GM19463 (cell line): ENCODE measurements at regions not wholly inside any gene's neighbourhood (a gene's known extent, or its start where the extent isn't known, plus 50 kb on each side); places are given as distances from the start of the nearest gene placed in this dataset.
"Not testable (repeated sequence)": the region's sequence is repeated elsewhere in the genome, so short reads cannot be mapped to it uniquely, and the experiment has no call there.

ENCODE experiments used
- ATAC-seq: cut with Tn5 transposase; IDR thresholded peaks from one replicate; pipeline ENCODE4 v1.9.1; 2021; ENCODE audit warnings: mild to moderate bottlenecking, moderate library complexity; ENCODE audit not compliant: unreplicated experiment

DNA sequence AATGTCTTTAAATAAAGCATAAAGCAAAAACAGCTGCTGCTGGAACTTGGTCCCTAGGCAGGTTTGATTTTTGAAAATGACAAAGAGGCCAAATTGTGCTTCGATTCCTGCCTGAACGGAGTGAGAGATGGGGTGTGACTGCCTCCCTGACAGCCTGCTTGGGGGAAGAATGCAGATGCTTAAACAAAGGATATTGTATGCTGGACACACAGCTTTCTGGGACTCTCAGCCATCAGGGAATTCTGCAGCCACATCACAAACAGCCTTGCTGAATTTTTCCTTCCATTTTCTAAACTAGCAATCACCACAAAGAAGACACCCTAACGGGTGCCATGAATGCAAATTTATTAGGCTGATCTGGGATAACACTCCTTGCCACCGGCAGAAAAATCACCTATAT, 83.9 kb upstream of the CPEB2 start:
- no peak for ATAC-seq

GRCh38 chr4:14919785-14920184, 82.5 kb upstream of the CPEB2 start:
- no peak for ATAC-seq

DNA sequence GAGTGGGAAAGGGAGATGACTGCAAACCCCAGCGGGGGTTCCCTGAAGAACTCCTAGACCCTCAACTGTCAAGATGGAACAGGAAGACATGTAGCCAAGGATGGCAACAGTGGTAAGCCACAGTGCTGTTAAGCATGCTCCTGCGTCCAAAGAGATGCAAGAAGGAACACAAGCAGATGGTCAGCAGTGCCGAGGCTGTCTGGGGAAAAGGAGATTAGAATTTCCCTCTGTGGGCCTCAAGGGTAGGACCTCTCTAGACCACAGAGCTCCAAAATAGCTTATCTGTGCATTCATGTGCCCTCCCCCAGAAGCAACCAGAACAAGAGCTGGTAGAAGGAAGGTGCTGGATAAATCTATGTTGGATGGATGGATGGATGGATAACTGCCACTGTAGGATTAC, 82.0 kb upstream of the CPEB2 start:
- no peak for ATAC-seq

- ATAC-seq = no peak
These were observed 81.4 kb upstream of the CPEB2 start for GRCh38 chr4:14920759-14921320.

DNA sequence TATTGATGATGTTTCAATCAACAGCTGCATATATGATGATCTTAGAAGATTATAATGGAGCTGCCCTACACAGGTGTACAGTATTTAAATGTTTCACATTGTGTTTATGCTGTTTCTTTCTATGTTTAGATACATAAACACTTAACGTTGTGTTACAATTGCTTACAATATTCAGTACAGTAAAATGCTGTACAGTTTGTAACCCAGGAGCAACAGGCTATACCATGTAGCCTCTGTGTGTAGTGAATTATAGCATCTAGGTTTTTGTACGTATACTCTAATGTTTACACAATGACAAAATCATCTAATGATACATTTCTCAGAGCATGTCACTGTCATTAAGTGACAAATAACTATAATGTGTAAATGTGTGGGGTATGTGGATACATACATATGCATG, 80.5 kb upstream of the CPEB2 start:
- ATAC-seq = not testable (repeated sequence)

- no peak for ATAC-seq
These were observed 78.0 kb upstream of the CPEB2 start for GRCh38 chr4:14924076-14924811.

DNA sequence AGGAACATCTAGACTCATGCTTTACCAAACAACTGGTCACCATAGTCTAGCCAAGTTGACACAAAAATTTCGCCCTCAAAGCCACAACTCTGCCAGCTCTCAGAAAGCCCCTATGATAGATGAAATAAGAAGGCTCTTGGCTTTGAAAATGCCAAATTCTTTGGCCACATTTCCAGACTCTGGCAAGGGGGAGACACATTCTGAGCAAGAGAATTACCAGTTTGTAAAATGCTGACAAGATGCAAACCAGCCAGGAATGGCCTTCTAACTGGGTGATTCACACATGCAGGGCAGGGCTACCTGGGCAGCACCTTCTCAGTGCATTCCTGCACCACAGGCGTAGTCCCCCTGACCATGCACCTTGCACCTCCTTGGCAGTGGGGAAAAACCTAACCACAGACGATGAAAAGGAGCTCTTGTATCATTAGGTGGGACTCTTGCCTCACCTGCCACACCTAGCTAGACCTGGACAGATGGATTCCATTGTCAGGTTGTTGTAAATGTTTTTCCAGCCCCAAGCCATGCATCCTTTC, 77.4 kb upstream of the CPEB2 start:
- ATAC-seq = no peak

- no peak for ATAC-seq
These were observed 76.8 kb upstream of the CPEB2 start for GRCh38 chr4:14925471-14925870.

GRCh38 chr4:14926368-14926767, 75.9 kb upstream of the CPEB2 start:
- no peak for ATAC-seq

- ATAC-seq = no peak
These were observed 74.2 kb upstream of the CPEB2 start for GRCh38 chr4:14928035-14928434.

GRCh38 chr4:14929669-14930068, 72.6 kb upstream of the CPEB2 start:
- ATAC-seq = no peak

- ATAC-seq = no peak
These were observed 67.4 kb upstream of the CPEB2 start for GRCh38 chr4:14934704-14935390.

DNA sequence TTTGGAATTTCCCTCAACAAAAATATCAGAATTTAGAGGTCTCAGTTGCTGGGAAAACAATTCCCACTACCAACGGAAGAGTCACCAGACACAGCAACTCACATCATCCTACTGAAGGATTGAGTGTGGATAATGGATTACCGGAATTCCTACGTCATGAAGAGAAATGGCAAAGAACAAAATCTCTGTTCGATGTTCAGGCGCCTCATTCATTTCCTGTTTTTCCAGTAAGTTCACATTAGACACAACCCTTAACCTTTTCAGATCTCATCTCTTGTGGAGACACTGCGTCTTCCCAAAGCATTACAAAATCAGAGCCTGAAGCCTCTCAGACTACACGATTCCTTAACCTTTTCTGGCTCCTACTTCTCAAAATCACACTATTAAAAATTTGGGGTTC, 58.5 kb upstream of the CPEB2 start:
- ATAC-seq = no peak

- peak; percentile 63 for ATAC-seq
These were observed 49.9 kb upstream of the CPEB2 start for GRCh38 chr4:14952352-14952751.
